Spleen (tissue), 11 donors: ENCODE measurements at regions not wholly inside any gene's neighbourhood (a gene's known extent, or its start where the extent isn't known, plus 50 kb on each side); places are given as distances from the start of the nearest gene placed in this dataset.

Experiments used
- DNase-seq: peaks from one replicate; pipeline ENCODE4 v3.0.0-alpha.2; 2020
- H3K27ac ChIP-seq, 8 donors: fragments of 200-600 bp; sonication (generic) in 7 of 8; 1 replicate in 4 of 8; 2 replicates in 4 of 8; pipeline versions ENCODE4 v1.5.0 to v1.8.0; 2016 to 2021; ENCODE audit warnings: inconsistent platforms in 4 of 8, mild to moderate bottlenecking in 4 of 8, moderate library complexity in 1 of 8
- H3K27me3 ChIP-seq, 7 donors: fragments of 200-600 bp; sonication (generic) in 6 of 7; replicated peaks in 1 of 7; 1 replicate in 4 of 7; 2 replicates in 3 of 7; pipeline versions ENCODE4 v1.5.0 to v1.8.0; 2016 to 2021; ENCODE audit warnings: inconsistent platforms in 3 of 7, mild to moderate bottlenecking in 1 of 7
- H3K36me3 ChIP-seq, 6 donors: fragments of 200-600 bp; sonication (generic) in 5 of 6; 1 replicate in 4 of 6; 2 replicates in 2 of 6; pipeline versions ENCODE4 v1.5.0 to v1.8.0; 2016 to 2021; ENCODE audit warnings: inconsistent platforms in 2 of 6
- H3K4me1 ChIP-seq, 6 donors: fragments of 200-600 bp; sonication (generic) in 5 of 6; 1 replicate in 3 of 6; 2 replicates in 3 of 6; pipeline versions ENCODE4 v1.5.0 to v1.8.0; 2016 to 2021; ENCODE audit warnings: inconsistent platforms in 3 of 6
- H3K4me3 ChIP-seq, 8 donors: fragments of 200-600 bp; sonication (generic) in 7 of 8; 1 replicate in 4 of 8; 2 replicates in 4 of 8; pipeline versions ENCODE4 v1.5.0 to v1.8.0; 2016 to 2021; ENCODE audit warnings: inconsistent platforms in 4 of 8, mild to moderate bottlenecking in 4 of 8, moderate library complexity in 2 of 8
- H3K9me3 ChIP-seq, 8 donors: fragments of 200-600 bp; sonication (generic) in 7 of 8; 1 replicate in 4 of 8; 2 replicates in 4 of 8; pipeline versions ENCODE4 v1.5.0 to v1.8.0; 2016 to 2021; ENCODE audit warnings: inconsistent platforms in 4 of 8
- CTCF ChIP-seq, 11 experiments: fragments of 200-600 bp in 7 of 11; fragments of 450-650 bp in 4 of 11; sonication (generic) in 4 of 11; IDR thresholded peaks in 8 of 11; conservative IDR thresholded peaks in 3 of 11; 1 replicate in 7 of 11; 2 replicates in 4 of 11; pipeline versions ENCODE4 v1.4.0 to v1.8.0; 2016 to 2021; ENCODE audit warnings: antibody characterized with exemption in 11 of 11, inconsistent platforms in 4 of 11, mild to moderate bottlenecking in 1 of 11
- POLR2A ChIP-seq, 3 donors: fragments of 450-650 bp; IDR thresholded peaks; one replicate each; pipeline ENCODE4 v1.5.1; 2017; ENCODE audit warnings: antibody characterized with exemption in 3 of 3, mild to moderate bottlenecking in 1 of 3
- POLR2AphosphoS5 ChIP-seq, 3 donors: sonication (generic); formaldehyde crosslinking; IDR thresholded peaks; one replicate each; pipeline ENCODE4 v1.5.1; 2017; ENCODE audit warnings: antibody characterized with exemption in 3 of 3
- WGBS, 5 donors: extraction: QIAGEN DNeasy Blood & Tissue Kit in 3 of 5; methylation state at CpG; one replicate each; pipeline versions ENCODE4 v1.1.5 to v1.1.7; 2013 to 2018; 5-methylcytosine and 5-hydroxymethylcytosine counted together
- intact Hi-C: fragments of 100-400 bp; cut with DNase I; formaldehyde crosslinking; loops from one replicate; pipeline ENCODE4 v1.15.0; 2023; ENCODE audit warnings: low total_unique reads
- donor health status: healthy with polysubstance abuse.
- donor health status: DM: no; HTN: no; CAD: no; lungs with moderate emphysema.
- donor health status: DM: no; HTN: no; CAD: no.
- donor health status: Bipolar disorder and iron deficiency.
- donor health status: healthy.
- donor health status: DM: no; HTN: no; CAD: no.
- donor health status: DM: yes; HTN: yes; CAD: no.

DNA sequence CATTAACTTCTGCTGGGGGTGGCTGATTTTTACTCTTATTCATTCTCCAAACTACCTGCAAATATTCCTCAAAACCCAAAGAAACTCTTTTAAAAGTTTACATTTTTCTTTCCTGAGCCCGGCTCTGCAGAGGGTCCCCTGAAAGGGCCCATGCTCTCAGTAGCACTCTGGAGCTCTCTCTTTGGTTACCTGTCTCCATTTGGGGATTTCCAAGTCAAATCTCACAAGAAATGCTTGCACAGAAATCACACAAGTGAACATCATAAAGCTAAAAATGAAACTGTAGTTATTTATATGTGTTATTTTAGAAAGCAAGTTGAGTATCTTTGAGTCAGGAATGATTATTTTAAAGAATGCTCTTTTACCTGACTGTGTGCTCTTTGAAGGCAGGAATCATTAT is 174.5 kb upstream of the PLXNA2 start:
- Histone ChIP-seq H3K27me3 (no peaks in the 10 kb centered on the region), H3K27ac (no peak overlapping the region)

GRCh38 chr1:208419746-208420420 is 175.7 kb upstream of the PLXNA2 start:
- TF ChIP-seq POLR2AphosphoS5 (IDR thresholded peaks at IDR 0.05) (no peak), POLR2A (IDR thresholded peaks at IDR 0.05) (no peak), CTCF (IDR thresholded peaks at IDR 0.05 in 8 of 11, conservative IDR thresholded peaks at IDR 0.05 in 3 of 11) (no peak)
- DNase-seq = no peak
- WGBS, 5 donors = 65 to 80% (median 73%) methylated on average over 5 of the region's 5 CpGs
- no peaks in the 10 kb centered on the region for H3K27me3 ChIP-seq
- H3K4me1 ChIP-seq = no peaks in the 10 kb centered on the region
- H3K27ac ChIP-seq = no peak overlapping the region
- H3K36me3 ChIP-seq = no peaks in the 10 kb centered on the region
- H3K4me3 ChIP-seq = no peak overlapping the region
- H3K9me3 ChIP-seq = peaks cover 0 to 9% (median 0%) of the 10 kb centered on the region in 8 donors
- intact Hi-C loops = no loop called here

More for the DNA sequence above, 174.5 kb upstream of the PLXNA2 start:
- Histone ChIP-seq H3K9me3 (no peaks in the 10 kb centered on the region), H3K4me3 (no peak overlapping the region), H3K4me1 (no peaks in the 10 kb centered on the region), H3K36me3 (no peaks in the 10 kb centered on the region)
- intact Hi-C loops = no loop called here
- TF ChIP-seq POLR2AphosphoS5 (IDR thresholded peaks at IDR 0.05) (no peak), CTCF (IDR thresholded peaks at IDR 0.05 in 8 of 11, conservative IDR thresholded peaks at IDR 0.05 in 3 of 11) (no peak), POLR2A (IDR thresholded peaks at IDR 0.05) (no peak)
- no peak for DNase-seq
- 68 to 93% (median 86%) methylated on average over 1 of the region's 1 CpG for WGBS, 5 donors

DNA sequence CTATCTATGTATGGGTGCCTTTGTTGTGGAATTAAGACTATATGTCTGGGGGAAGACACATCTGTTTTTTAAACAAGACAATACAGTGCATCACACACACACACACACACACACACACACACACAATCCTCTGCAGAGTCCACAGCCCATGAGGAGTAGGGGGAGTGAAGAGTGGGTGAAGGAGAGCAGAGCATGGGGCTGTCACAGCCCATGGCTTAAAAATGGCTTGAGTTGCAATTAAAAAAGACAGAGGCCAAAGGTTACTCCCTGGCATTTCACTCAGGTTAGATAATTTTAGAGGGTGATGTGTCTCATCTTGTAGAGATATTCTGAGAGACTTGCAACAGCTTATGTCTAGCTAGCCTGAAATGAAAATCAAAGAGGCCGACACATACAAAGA is 176.5 kb upstream of the PLXNA2 start:
- 84 to 96% (median 95%) methylated on average over 1 of the region's 1 CpG for WGBS, 5 donors
- Histone ChIP-seq H3K4me3 (no peak overlapping the region), H3K4me1 (no peaks in the 10 kb centered on the region), H3K9me3 (peaks cover 0 to 12% (median 0%) of the 10 kb centered on the region in 8 donors), H3K27ac (no peak overlapping the region), H3K27me3 (no peaks in the 10 kb centered on the region), H3K36me3 (no peaks in the 10 kb centered on the region)
- TF ChIP-seq POLR2AphosphoS5 (IDR thresholded peaks at IDR 0.05) (no peak), POLR2A (IDR thresholded peaks at IDR 0.05) (no peak), CTCF (IDR thresholded peaks at IDR 0.05 in 8 of 11, conservative IDR thresholded peaks at IDR 0.05 in 3 of 11) (no peak)
- no peak for DNase-seq
- intact Hi-C loops = no loop called here

DNA sequence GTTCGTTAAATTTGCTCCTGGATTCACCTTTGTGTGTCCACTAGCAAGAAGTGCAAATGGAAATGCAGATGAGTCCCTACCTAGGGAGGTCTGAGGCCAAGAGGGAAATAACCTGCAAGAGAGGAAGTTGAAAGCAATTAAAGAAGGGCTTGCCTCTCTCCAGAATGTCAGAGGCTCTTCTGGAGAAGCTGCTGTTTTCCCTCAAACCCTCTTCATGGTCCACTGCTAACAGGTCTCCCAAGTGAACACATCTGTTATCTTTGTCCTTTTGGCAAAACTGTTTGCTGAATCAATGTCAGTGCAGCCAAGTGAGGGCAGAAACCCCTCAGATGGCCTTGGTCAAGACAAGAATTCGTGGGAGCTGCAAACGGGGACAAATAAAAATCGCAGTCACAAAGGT is 177.3 kb upstream of the PLXNA2 start:
- Histone ChIP-seq H3K9me3 (peaks cover 0 to 12% (median 0%) of the 10 kb centered on the region in 8 donors), H3K4me1 (no peaks in the 10 kb centered on the region), H3K27me3 (no peaks in the 10 kb centered on the region), H3K4me3 (no peak overlapping the region), H3K27ac (no peak overlapping the region), H3K36me3 (no peaks in the 10 kb centered on the region)
- no peak for DNase-seq
- 66 to 82% (median 69%) methylated on average over 4 of the region's 4 CpGs for WGBS, 5 donors
- intact Hi-C loops = no loop called here
- TF ChIP-seq POLR2AphosphoS5 (IDR thresholded peaks at IDR 0.05) = no peak
- TF ChIP-seq POLR2A (IDR thresholded peaks at IDR 0.05) = no peak
- TF ChIP-seq CTCF (IDR thresholded peaks at IDR 0.05 in 8 of 11, conservative IDR thresholded peaks at IDR 0.05 in 3 of 11) = no peak
